Endothelial cell of umbilical vein (primary cell): ENCODE measurements at regions not wholly inside any gene's neighbourhood (a gene's known extent, or its start where the extent isn't known, plus 50 kb on each side); places are given as distances from the start of the nearest gene placed in this dataset.

ENCODE experiments used
- BruUV-seq: library from RNA; stranded (reverse); fragments of 400-500 nt; replicated peaks from 2 replicates; lab custom pipeline; 2021; lab: Mats Ljungman, UMichigan
- CTCF ChIA-PET: fragments of 300-600, 350-600 bp; sonication (Branson Sonifier 250); formaldehyde crosslinking; loops from one replicate; lab custom pipeline; 2021; ENCODE audit warnings: antibody characterized with exemption, inconsistent platforms; lab: Charles Lee
- POLR2A ChIA-PET: fragments of 300-600, 350-600 bp; sonication (Branson Sonifier 250); formaldehyde crosslinking; loops from one replicate; lab custom pipeline; 2021; ENCODE audit warnings: antibody characterized with exemption, inconsistent platforms; lab: Charles Lee
- DNase-seq: peaks from one replicate; pipeline ENCODE4 v3.0.0-alpha.2; 2011; ENCODE audit warnings: low read depth, low spot score
- FAIRE-seq: peaks from 2 replicates; lab custom pipeline; 2011; peaks lifted over from hg19 to GRCh38; lab: Jason Lieb, UNC
- H2AFZ ChIP-seq: 2 replicates; pipeline ENCODE4 v1.6.0; 2012; ENCODE audit warnings: low read depth, low read length, control low read depth, inconsistent platforms
- H3K27ac ChIP-seq: 2 replicates; pipeline ENCODE4 v1.5.1; 2011; ENCODE audit warnings: low read depth, mild to moderate bottlenecking, control low read depth, low read length, moderate library complexity; ENCODE audit not compliant: insufficient read depth
- H3K27me3 ChIP-seq, 2 experiments: 2 replicates each; pipeline versions ENCODE4 v1.6.0 to v1.6.1; 2011; ENCODE audit warnings: low read length in 2 of 2, mixed read lengths in 1 of 2; ENCODE audit not compliant: control insufficient read depth in 2 of 2, insufficient read depth in 2 of 2
- H3K36me3 ChIP-seq, 2 experiments: 2 replicates in 1 of 2; 3 replicates in 1 of 2; pipeline ENCODE4 v1.5.1; 2011; ENCODE audit warnings: low read length in 2 of 2, mild to moderate bottlenecking in 1 of 2, moderate library complexity in 1 of 2; ENCODE audit not compliant: control insufficient read depth in 2 of 2, insufficient read depth in 2 of 2; ENCODE audit errors: extremely low read depth in 1 of 2
- H3K4me1 ChIP-seq: 3 replicates; pipeline ENCODE4 v1.5.1; 2011; ENCODE audit warnings: mild to moderate bottlenecking, low read length; ENCODE audit not compliant: control insufficient read depth, insufficient read depth; ENCODE audit errors: extremely low read depth
- H3K4me2 ChIP-seq: 2 replicates; pipeline ENCODE4 v1.6.1; 2011; ENCODE audit warnings: low read length, control low read depth, mixed read lengths; ENCODE audit not compliant: insufficient read depth
- H3K4me3 ChIP-seq, 3 experiments: fragments of 200-600 bp in 1 of 3; sonication (generic), shearing (Covaris generic) in 1 of 3; replicated peaks in 1 of 3; 2 replicates each; pipeline ENCODE4 v1.5.1; 2011 to 2016; ENCODE audit warnings: control low read depth in 3 of 3, low read length in 3 of 3, mild to moderate bottlenecking in 2 of 3, inconsistent platforms in 1 of 3, low read depth in 1 of 3, moderate library complexity in 1 of 3; ENCODE audit not compliant: insufficient read depth in 1 of 3
- H3K79me2 ChIP-seq: 2 replicates; pipeline ENCODE4 v1.6.0; 2012; ENCODE audit warnings: low read length, inconsistent platforms; ENCODE audit not compliant: control insufficient read depth, insufficient read depth
- H3K9ac ChIP-seq: replicated peaks from 2 replicates; pipeline ENCODE3; 2011; ENCODE audit warnings: low read length, control low read depth; ENCODE audit not compliant: insufficient read depth; ENCODE audit errors: extremely low read depth
- H3K9me1 ChIP-seq: replicated peaks from 3 replicates; pipeline ENCODE4 v1.6.0; 2011; ENCODE audit warnings: mild to moderate bottlenecking, low read length; ENCODE audit not compliant: control insufficient read depth, insufficient read depth; ENCODE audit errors: extremely low read depth
- H3K9me3 ChIP-seq: replicated peaks from 2 replicates; pipeline ENCODE4 v1.5.1; 2012; ENCODE audit warnings: low read length, inconsistent platforms; ENCODE audit not compliant: control insufficient read depth, insufficient read depth
- H4K20me1 ChIP-seq: replicated peaks from 2 replicates; pipeline ENCODE3; 2011; ENCODE audit warnings: mild to moderate bottlenecking, low read length; ENCODE audit not compliant: control insufficient read depth, insufficient read depth; ENCODE audit errors: extremely low read depth
- EZH2 ChIP-seq: IDR thresholded peaks from 2 replicates; pipeline ENCODE4 v1.6.1; 2012; ENCODE audit warnings: borderline replicate concordance, low read depth, mild to moderate bottlenecking, moderate library complexity, low read length, inconsistent platforms; ENCODE audit not compliant: severe bottlenecking
- FOS ChIP-seq: IDR thresholded peaks from 2 replicates; pipeline ENCODE4 v1.6.1; 2011; ENCODE audit warnings: mild to moderate bottlenecking, low read length, moderate library complexity, borderline replicate concordance; ENCODE audit not compliant: insufficient read depth
- GATA2 ChIP-seq: IDR thresholded peaks from 2 replicates; pipeline ENCODE4 v1.7.0; 2011; ENCODE audit warnings: low read depth, mild to moderate bottlenecking, moderate library complexity, mixed read lengths, low read length; ENCODE audit not compliant: insufficient read length, insufficient read depth
- JUN ChIP-seq: IDR thresholded peaks from 2 replicates; pipeline ENCODE4 v1.6.1; 2011; ENCODE audit warnings: borderline replicate concordance, low read depth; ENCODE audit not compliant: insufficient read length, insufficient read depth
- MYC ChIP-seq: IDR thresholded peaks from one replicate; pipeline ENCODE4 v1.6.1; 2011; ENCODE audit warnings: mild to moderate bottlenecking, low read depth, low read length
- POLR2A ChIP-seq: IDR thresholded peaks from 2 replicates; pipeline ENCODE4 v1.6.1; 2012; ENCODE audit warnings: low read depth, mild to moderate bottlenecking, control low read depth, low read length
- POLR2AphosphoS5 ChIP-seq: IDR thresholded peaks from 2 replicates; pipeline ENCODE4 v1.6.1; 2012; ENCODE audit warnings: low read depth, mild to moderate bottlenecking, control low read depth, low read length, moderate library complexity; ENCODE audit not compliant: insufficient read depth
- dilution Hi-C: fragments of 300-500 bp; cut with MboI; formaldehyde crosslinking; loops from one replicate; pipeline ENCODE4 v1.15.0; 2019; ENCODE audit warnings: low sequenced_read_pairs; ENCODE audit not compliant: extremely low pct_ligation_motif_present
- intact Hi-C: fragments of 100-400 bp; cut with micrococcal nuclease; formaldehyde crosslinking; loops from one replicate; pipeline ENCODE4 v1.10.0; 2022
- TF ChIP-seq, protein P1 (sequence below), 2 donors: IDR thresholded peaks; 1 replicate in 1 of 2; 2 replicates in 1 of 2; pipeline ENCODE4 v1.5.1; 2011; ENCODE audit warnings: low read length in 2 of 2, mild to moderate bottlenecking in 2 of 2, moderate library complexity in 2 of 2, control low read depth in 1 of 2, inconsistent platforms in 1 of 2, low read depth in 1 of 2; ENCODE audit not compliant: insufficient read depth in 1 of 2; ENCODE audit errors: extremely low read depth in 1 of 2
- TF ChIP-seq, protein P2 (sequence below): IDR thresholded peaks from 2 replicates; pipeline ENCODE4 v1.6.1; 2011; ENCODE audit not compliant: insufficient read depth, insufficient read length

DNA sequence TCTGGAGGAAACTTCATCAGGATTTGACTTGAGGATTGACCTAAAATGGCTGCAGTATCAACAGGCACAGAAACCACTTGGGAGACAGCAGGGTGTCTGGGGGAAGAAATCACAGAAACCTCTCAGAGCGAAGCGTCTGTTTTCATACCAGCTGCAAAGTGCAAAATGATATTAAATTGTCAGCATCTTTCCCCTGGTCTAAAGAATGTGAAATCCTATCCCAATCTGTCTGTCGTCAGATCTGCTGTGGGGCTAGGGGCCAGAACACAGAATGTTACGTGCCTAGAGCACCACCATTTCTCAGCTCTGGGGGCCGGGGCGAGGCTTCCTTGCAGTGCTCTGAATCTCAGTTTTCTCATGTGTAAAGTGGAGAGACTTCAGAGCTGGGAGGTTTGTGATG, 54.1 kb upstream of the MYCN start:
- Histone ChIP-seq H3K9ac (no peak overlapping the region), H3K4me1 (no peaks in the 10 kb centered on the region), H3K27ac (no peak overlapping the region), H3K27me3 (no peaks in the 10 kb centered on the region), H4K20me1 (no peaks in the 10 kb centered on the region), H3K9me1 (no peaks in the 10 kb centered on the region), H2AFZ (no peak overlapping the region), H3K79me2 (no peaks in the 10 kb centered on the region), H3K36me3 (no peaks in the 10 kb centered on the region), H3K9me3 (no peaks in the 10 kb centered on the region), H3K4me2 (no peak overlapping the region), H3K4me3 (no peak overlapping the region)
- ChIA-PET POLR2A (no interaction called here), CTCF (no interaction called here)
- no TSS peak for BruUV-seq
- TF ChIP-seq FOS (no peak), GATA2 (no peak), MYC (no peak)
- TF ChIP-seq, protein P1, sequence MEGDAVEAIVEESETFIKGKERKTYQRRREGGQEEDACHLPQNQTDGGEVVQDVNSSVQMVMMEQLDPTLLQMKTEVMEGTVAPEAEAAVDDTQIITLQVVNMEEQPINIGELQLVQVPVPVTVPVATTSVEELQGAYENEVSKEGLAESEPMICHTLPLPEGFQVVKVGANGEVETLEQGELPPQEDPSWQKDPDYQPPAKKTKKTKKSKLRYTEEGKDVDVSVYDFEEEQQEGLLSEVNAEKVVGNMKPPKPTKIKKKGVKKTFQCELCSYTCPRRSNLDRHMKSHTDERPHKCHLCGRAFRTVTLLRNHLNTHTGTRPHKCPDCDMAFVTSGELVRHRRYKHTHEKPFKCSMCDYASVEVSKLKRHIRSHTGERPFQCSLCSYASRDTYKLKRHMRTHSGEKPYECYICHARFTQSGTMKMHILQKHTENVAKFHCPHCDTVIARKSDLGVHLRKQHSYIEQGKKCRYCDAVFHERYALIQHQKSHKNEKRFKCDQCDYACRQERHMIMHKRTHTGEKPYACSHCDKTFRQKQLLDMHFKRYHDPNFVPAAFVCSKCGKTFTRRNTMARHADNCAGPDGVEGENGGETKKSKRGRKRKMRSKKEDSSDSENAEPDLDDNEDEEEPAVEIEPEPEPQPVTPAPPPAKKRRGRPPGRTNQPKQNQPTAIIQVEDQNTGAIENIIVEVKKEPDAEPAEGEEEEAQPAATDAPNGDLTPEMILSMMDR (IDR thresholded peaks at IDR 0.05; ENCODE audit: extremely low read depth in 1 of 2, insufficient read depth in 1 of 2, low read depth in 1 of 2, low read length in 2 of 2) = no peak
- intact Hi-C loops = no loop called here
- no peak for FAIRE-seq
- dilution Hi-C loops = no loop called here
- DNase-seq = no peak

DNA sequence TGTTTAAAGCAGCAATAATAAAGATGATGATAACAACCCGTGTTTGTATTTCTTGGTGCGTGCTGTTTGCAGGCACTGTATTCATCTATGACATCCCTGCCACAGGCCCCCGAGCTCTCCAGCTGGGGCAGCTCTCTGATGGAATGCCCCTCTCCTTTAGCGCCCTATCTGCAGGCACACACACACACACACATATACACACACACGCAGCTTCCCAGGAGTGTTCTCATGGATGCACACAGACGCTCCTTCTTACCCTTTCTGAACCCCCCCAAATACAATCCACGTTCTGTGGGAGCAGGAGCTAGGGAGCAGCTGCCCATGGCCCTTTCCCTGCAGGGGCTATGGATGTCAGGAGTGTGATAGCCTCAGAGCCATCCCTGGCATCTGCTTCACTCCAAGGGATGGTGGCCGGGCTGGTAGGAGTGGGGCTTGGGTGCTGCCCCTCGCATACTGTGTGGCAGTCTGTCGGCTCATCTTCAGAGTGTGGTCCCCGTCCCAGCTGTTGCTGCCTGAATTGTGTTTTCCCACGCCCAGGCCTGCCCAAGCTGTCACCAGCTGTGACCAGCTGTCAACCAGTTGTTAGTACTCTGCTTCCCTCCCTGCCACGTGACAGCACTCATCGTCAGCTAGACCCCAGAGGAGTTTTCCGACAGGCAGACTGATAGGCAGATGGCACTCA, 50.8 kb upstream of the MYCN start:
- no peaks in the 10 kb centered on the region for H3K36me3 ChIP-seq
- TF ChIP-seq POLR2AphosphoS5 = no peak
- TF ChIP-seq, protein P2, sequence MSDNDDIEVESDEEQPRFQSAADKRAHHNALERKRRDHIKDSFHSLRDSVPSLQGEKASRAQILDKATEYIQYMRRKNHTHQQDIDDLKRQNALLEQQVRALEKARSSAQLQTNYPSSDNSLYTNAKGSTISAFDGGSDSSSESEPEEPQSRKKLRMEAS = no peak
- no peak for TF ChIP-seq POLR2A
- TF ChIP-seq, protein P1 (IDR thresholded peaks at IDR 0.05; ENCODE audit: extremely low read depth in 1 of 2, insufficient read depth in 1 of 2, low read depth in 1 of 2, low read length in 2 of 2) = no peak
- no peak for TF ChIP-seq EZH2
- TF ChIP-seq MYC = no peak
- no peak for TF ChIP-seq GATA2
- no peak for TF ChIP-seq FOS
- no peak for TF ChIP-seq JUN
- no peak overlapping the region for H2AFZ ChIP-seq
- no peak overlapping the region for H3K9ac ChIP-seq
- no peaks in the 10 kb centered on the region for H3K9me3 ChIP-seq
- H3K27ac ChIP-seq = no peak overlapping the region
- DNase-seq = no peak
- no peak overlapping the region for H3K4me2 ChIP-seq
- no peaks in the 10 kb centered on the region for H4K20me1 ChIP-seq
- FAIRE-seq = no peak
- no TSS peak for BruUV-seq
- H3K9me1 ChIP-seq = no peaks in the 10 kb centered on the region
- ChIA-PET CTCF (no interaction called here), POLR2A (no interaction called here)
- intact Hi-C loops = no loop called here
- dilution Hi-C loops = no loop called here
- no peaks in the 10 kb centered on the region for H3K4me1 ChIP-seq
- no peak overlapping the region for H3K4me3 ChIP-seq
- no peaks in the 10 kb centered on the region for H3K79me2 ChIP-seq
- no peaks in the 10 kb centered on the region for H3K27me3 ChIP-seq
